ENCODE measurements at regions not wholly inside any gene's neighbourhood (a gene's known extent, or its start where the extent isn't known, plus 50 kb on each side); places are given as distances from the start of the nearest gene placed in this dataset.
"Not testable (repeated sequence)": the region's sequence is repeated elsewhere in the genome, so short reads cannot be mapped to it uniquely, and the experiment has no call there.

DNA sequence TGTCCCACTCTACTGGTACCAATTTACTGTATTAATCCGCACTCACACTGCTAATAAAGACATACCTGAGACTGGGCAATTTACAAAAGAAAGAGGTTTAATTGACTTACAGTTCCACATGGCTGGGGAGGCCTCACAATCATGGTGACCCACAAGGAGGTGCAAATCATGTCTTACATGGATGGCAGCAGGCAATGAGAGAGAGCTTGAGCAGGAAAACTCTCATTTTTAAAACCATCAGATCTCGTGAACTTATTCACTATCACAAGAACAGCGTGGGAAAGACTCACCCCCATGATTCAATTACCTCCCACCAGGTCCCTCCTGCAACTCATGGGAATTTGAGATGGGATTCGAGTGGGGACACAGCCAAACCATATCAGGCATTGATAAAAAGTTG lies 298.5 kb downstream of the DUSP6 start:
- not testable (repeated sequence) for FAIRE-seq

DNA sequence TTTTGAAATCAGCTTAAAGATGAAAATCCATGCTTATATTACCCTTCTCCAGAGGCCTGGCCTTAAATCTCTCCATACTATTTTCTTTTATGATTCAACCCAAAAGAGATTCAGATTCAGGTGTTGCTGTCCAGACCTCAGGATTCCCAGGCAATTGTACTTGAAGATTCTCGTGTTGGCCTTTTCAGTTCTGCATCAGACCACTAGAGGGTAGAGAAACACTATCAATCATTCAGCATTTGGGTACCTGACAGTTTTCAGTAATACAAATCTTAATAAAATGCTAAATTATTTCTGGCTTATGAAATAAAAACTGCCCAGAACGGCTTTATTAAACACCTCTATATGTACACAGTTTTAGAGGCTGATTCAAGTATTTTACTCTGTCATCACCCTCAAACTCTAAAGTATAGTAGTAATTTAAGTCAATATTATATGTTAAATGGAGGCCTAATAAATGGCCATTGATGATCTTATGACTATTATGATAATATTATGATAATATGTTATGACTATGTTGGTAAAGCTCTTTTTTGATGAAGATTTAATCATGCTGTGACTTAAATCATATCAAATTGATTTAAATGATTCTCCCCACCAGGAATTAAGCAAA lies 301.1 kb downstream of the DUSP6 start:
- FAIRE-seq = peak; percentile 55

DNA sequence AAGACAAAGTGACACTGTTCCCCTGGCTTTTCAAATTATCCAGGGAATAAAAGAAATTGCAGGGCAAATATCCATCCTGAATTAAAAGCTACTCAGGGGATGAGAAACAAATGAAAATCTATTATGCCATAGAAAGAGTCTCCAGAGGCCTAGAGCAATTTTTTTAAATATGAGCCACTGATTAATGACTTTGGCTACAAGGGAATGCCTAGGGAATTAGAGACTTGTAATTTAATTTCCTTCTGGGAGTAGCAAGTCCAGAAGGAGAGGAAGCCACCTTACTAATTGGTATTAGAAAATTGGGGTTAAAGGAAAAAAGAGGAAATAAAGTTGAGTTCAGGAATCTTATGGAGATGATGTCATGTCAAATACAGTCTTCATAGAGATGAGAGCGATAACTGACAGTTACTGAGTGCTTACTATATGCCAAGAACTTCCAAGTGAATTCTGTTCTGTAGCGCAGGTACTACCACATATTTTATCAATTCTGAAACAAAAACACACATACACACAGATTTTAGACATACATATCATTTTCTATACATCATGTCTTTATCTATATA lies 304.4 kb downstream of the DUSP6 start:
- no peak for FAIRE-seq

DNA sequence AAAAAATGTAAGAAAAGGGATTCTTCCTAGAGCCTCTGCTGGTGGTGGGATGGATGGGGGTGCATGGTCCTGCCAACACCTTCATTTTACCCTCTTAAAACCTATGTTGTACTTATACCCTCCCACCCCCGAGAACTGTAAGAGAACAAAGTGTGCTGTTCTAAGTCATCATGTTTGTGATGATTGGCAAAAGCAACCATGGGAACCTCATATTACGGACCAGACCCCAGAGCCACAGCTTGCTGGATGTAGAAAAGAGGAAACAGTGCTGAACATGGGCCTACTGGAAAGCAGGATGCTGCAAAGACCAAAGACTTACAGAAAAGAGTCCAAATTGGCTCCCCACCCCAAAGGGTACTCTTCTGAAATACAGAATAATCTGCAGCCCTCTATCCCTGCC lies 311.2 kb downstream of the DUSP6 start:
- no peak for FAIRE-seq

DNA sequence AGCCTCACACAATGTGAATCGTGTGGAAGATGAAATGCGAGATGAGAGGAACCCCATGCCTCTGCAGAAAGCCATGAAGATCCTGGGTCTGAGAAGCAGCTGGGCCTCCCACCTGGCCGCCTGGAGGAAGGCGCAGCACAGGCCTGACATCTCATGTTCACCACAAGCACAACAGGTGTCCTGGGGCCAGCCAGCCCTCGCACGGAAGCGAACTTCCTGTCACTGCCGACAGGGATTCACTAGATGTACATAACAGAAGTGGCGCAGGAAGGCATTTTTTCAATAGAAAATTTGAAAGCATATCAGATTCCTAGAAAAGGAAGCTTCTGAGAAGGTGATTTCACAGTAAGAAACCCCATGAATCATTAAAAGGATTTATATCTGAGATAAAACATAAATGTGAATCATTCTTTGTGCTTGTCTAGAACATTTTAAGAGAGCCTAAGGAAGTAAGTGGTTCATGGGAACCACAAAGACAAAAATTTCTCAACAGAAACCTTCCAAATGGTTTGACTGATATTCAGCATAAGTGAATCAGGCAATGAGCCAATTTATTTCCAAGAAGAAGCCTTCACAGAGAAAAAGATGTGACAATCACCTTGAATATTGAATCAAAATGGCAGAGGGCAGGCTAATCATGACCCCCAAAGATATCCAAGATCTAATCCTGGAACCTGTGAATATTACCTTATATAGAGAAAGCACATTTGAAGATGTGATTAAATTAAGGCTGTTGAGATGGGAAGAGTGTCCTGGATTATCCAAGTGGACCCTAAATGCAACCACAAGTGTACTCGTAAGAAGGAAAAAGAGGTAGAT lies 311.9 kb downstream of the DUSP6 start:
- no peak for FAIRE-seq

DNA sequence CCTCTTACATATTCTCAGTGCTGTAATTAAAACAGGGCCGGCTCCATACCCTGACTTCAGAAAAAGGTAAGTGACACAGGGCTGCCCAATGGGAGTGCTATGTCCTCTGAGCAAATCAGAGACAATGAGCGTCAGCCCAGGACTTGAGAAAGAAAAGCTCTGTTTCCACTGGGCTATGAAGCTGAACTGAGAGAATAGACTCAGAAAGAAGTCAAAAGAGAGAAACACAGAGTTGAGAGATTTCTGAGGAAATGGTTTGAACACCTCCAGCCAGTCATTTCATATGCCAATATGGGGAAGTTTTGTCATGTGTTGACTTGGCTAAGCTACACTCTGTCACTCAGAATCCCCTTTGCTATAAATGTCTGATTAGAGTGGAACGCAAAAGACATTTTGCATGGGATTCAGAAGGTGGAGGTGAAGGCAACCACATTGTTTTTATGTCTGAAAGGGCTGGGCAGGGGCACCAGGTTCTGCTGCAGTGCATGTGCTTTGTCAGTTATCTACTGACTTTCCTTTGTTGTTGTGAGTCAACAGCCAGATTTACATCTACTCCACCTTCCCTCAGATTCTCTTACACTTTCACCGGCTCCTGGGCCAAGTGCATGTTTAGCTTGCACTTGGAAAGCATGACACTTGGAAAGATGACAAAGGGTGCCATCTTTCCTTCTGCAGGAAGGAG lies 313.3 kb downstream of the DUSP6 start:
- FAIRE-seq = no peak

DNA sequence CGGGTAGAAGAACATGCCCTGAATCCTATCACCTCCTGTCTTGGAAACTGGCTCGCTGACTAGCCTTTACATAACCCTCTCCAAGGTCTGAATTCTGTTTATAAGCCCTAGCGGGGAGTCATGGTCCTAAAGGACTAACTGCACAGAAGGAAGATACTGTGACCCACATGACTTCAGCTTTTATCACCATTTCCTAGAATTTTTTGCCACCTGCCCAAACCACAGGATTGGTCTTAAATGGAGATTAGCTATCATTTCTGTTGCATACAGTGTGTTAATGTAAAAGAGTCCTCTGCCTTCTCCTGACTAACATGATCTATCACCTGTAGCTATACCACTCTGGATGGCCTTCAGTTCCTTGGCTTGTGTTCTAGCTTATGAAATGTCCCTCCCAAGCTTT lies 319.2 kb downstream of the DUSP6 start:
- FAIRE-seq = no peak

DNA sequence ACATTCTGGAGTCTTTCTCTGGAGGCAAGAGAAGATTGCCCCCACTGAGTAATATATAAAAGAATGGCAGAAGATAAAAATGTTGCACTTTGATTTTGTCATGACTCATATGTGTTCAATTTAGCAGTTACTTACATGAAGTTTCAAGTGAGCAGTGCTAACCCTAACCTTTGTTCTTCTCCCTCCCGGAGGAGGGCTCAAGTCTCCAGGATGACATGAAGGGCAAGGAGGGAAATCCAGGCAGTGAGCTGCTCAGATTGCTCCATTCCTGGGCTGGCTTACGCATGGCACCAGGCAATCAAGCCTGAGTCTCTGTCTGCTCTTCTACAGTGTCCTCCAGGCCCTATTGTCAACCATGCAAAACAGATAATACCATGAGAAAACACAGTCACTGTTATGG lies 322.3 kb downstream of the DUSP6 start:
- no peak for FAIRE-seq

DNA sequence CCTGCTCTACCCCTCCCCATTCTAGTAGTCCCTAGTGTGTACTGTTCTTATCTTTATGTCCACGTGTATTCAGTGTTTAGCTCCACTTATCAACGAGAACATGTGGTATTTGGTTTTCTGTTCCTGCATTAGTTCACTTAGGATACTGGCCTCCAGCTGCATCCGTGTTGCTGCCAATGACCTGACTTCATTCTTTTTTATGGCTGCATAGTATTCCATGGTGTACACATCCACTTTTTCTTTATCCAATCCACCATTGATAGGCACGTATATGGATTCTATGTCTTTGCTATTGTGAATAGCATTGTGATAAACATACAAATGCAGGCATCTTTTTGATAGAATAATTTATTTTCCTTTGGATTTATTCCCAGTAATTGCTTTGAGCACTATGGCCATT lies 327.7 kb downstream of the DUSP6 start:
- FAIRE-seq = no peak

DNA sequence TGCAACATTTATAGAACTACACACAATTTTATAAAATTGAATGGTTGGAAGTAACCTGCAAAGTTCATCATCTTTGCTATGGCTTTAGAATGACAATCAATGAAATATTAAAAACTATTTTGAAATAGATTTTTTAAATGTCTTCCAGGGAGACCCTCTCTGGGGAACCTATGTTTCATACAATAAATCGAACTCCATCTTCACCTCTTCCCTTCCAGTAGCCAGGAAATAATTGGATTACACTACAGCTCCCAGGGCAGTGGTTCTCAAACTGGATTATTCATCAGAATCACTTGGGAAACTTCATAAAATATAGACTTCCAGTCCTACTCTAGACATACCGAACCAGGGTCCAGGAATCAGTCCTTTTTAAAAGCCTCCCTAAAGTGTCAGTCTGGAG lies 328.4 kb downstream of the DUSP6 start:
- FAIRE-seq = no peak

DNA sequence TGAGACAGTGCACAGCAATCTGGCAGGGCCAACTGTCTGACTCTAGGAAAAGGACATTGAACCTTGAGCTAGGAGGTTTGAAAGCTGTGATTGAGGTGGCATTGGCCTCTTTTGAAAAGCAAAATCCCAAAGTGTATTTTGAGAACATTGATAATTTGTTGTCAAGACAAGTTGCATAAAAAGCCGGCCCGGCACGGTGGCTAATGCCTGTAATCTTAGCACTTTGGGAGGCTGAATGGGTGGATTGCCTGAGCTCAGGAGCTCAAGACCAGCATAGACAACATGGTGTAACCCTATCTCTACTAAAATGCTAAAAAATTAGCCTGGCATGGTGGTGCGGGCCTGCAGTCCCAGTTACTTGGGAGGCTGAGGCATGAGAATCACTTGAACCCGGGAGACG lies 331.6 kb downstream of the DUSP6 start:
- FAIRE-seq = no peak

DNA sequence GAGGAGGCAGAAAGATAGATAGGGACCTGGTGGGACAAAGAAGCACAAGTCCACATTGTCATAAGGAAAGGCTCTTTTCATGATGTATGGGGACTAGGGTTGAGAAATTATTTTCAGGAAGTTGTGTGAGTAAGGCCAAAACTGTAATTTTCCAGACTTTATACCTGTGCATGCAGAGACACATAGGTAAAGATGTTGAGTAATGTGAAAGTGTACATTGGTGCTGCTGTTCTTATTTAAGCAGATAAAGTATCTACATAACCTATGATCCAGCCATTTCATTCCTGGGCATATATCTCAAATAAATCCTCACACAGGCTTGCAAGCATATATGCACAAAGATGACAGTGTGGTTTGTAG lies 332.2 kb downstream of the DUSP6 start:
- no peak for FAIRE-seq

DNA sequence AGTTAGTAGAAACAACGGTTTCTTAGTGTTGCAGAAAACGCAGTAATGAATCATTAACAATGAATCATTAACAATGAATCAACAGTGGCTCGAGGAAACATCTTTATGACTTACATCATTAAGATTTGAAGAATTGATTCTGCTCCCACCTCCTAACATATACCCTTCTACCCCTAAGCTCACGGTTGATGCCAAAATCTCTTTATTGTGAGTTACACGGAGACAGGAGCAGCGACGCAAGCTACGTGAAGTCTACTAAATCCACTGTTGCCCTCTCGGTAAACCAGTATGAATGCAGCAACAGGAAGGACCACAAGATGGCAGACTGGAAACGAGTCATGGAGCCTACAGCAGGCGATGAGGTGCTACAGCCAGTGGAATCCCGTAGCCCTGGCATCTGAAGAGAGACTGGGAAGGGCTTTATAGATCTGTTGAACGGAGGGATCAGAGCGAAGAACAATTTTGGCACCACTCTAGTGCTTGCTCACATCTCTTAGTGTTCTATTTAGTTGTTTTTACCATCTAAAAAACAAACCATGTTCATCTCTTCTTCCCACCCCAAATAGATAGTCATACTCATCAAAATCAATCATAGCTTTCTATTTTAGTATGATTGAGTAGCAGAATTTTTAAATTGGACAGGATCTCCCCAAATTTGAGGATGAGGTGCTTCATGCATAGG lies 332.7 kb downstream of the DUSP6 start:
- FAIRE-seq = peak; percentile 9

DNA sequence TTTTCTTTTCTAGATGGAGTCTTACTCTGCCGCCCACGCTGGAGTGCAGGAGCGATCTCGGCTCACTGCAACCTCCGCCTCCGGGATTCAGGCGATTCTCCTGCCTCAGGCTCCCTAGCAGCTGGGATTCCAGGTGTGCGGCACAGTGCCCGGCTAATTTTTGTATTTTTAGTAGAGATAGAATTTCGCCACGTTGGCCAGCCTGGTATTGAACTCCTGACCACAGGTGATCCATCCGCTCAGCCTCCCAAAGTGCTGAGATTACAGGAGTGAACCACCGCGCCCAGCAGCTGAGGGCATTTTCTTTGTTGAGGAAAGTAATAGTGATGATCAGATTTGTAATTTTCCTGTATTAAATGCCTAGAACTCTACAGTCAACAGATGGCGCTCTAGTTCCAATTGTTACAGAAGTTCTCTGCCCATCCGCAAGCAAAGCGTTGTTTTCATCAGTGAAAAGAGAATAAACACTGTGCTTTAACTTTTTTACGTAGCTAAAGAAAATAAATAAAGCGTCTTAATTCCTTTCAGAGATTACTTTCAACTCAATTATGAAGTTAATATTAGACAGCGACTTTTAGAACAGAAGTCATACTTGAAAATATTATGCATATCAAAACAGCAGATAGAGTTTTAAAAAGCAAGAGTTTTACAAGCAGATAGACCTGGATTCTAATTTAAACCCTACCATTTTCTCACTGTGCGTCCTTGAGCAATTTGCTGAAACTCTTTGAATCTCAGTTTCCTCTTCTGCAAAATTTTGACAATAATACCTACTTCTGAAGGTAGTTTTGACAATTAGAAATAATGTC lies 335.1 kb downstream of the DUSP6 start:
- peak; percentile 81 for FAIRE-seq

DNA sequence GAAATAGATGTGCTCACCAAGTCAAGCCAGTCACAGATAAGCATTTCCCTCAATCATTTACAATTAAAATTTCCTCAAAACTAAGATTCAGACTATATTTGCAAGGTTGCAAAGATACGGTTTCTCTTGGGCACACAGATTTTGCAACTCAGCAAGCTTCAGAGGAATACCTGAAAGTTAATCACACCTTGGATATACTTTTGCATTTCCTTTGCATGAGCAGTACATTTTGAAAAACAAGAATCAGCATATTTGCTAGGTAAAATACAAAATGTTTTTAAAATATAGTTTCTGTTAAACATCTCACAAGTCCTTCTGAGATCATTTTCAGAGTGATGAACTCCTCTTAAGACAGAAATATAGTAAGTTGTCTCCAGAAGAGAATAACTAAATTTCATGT lies 336.9 kb downstream of the DUSP6 start:
- FAIRE-seq = no peak

DNA sequence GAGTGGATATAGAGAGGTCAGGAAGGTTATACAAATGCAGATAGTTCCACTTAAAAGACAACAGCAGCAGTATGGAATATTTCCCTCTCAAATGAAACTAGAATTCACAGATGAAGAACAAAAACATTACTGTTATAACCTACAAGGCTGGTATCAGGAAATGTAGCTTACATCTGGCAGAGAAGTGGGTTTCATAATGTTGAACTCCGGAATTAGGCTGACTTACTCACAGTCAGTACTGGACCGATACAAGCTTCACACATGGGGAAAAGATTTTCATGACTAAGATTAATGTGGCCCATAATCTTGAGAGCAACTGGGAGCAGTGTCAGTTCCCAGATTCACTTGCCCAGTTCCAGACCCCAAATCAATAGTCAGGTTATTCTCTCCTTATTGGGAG lies 353.9 kb downstream of the DUSP6 start:
- FAIRE-seq = no peak

DNA sequence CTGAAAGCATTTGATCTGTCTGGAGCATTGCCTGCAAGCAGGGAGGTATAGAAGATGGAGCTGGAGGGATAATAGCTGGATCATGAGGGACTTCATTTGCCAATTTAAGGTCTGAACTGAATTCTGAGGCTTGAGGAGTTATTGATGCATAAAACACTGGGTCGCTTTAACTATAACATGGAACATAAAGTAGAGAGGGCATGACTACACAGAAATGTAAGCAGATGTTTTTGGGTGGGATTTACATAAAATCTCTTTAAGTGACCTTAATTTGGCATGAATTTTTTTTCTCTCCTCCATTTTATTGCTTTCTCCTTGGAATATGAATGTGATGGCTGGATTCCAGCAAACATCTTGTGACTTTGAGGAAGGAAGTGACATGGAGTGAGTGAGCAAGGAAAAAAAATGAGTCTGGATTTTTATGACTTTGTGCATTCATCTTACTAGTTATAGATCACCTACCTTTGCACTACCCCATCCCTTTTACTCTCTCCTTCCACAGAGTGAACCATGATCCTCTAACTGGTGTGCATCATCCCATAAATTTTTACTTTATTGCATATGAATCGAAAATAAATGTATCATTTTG lies 356.0 kb downstream of the DUSP6 start:
- no peak for FAIRE-seq

DNA sequence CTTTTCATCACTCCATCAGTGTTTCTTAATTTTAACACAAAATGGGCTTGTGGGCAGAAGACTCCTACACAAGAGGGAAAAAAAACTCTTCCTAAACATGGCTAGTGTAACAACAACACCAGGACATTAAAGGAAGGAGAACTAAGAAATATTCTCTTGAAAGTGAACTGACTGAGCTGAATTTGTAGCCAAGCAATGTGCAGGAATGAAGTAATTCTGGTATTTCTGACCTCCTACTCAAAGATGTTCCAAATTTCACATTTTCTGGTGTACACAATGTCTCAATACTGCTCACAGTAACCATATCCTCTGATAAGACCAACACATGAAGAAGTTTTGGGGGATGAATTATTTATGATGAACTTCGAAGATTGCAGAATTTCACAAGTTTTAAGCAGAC lies 357.3 kb downstream of the DUSP6 start:
- FAIRE-seq = no peak

DNA sequence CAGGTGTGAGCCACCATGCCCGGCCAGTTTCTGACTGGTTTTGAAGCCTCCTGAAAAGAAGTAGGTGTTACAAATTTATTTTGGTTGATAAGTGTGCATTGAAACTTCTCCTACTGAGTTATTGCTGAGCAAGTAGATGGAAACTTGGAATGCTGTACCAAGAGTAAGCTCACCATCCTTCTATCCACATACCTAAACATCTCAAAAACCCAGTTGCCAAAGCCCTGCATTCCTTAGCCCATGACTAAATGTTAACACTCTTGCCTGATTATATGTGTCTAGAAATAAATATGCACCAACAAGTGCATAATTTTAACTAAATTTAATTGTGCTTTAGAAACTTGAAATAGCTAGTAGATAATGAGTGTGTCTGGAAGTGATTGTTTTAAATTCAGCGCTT lies 357.8 kb downstream of the DUSP6 start:
- FAIRE-seq = no peak

DNA sequence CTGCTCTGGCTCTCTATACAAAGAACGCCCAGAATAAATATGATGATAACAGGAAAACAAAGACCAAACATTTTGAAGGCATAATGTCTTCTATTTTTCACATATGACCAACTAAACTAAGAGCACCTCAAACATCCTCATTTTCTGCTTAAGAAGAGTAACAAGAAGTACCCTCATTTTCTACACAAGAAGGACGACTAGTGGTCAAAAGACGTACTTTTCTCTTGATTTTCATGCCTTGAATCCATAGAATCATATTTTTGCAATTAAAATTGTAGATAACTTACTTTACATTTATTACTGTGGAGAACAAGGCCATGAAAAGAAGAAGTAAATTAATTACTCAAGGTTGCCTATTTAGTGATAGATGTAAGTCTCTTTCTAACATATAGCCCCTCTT lies 358.6 kb downstream of the DUSP6 start:
- FAIRE-seq = peak; percentile 94

DNA sequence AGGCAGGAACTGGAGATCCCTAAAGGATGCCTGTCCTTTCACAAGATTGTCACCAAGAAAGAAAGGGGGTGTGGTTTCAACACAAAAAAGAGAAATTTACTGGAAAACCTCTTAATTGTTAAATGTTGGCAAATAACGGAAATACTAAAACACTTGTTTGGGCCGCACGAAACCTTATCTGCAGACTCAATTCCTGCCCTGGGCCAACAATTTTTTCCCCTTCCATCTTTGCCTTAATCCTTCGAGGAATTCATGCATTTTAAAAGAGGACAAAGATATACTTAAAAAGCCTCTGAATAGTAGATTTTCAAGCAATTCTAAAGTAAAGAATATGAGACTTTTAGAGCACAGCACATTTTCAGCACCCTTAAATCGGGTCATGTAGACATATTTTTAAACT lies 366.2 kb downstream of the DUSP6 start:
- FAIRE-seq = no peak

DNA sequence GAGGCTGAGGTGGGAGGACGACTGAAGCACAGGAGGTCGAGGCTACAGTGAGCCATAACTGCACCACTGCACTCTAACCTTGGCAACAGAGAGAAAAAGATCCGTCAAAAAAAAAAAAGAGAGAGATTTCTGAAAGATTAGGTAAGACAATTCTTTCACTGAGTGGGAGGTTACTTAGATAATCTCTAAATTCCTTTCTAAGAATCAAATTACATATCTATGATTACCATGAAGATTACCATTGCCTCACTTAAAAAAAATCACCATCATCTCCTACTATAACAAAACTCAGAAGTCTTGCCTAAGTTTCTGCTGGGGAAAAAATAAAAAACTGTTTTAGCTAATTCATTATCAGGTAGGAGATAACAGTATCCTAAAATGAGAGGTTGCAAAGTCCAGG lies 366.7 kb downstream of the DUSP6 start:
- no peak for FAIRE-seq
